Adrenal gland (tissue), 9 donors: ENCODE measurements at regions not wholly inside any gene's neighbourhood (a gene's known extent, or its start where the extent isn't known, plus 50 kb on each side); places are given as distances from the start of the nearest gene placed in this dataset.

Experiments used
- DNase-seq, 7 donors: peaks; one replicate each; pipeline ENCODE4 v3.0.0-alpha.2; 2019 to 2020
- H3K27ac ChIP-seq, 5 donors: fragments of 200-600 bp; sonication (generic) in 4 of 5; 1 replicate in 3 of 5; 2 replicates in 2 of 5; pipeline versions ENCODE4 v1.5.1 to v1.8.0; 2016 to 2020; ENCODE audit warnings: mild to moderate bottlenecking in 1 of 5
- H3K27me3 ChIP-seq: fragments of 200-600 bp; 2 replicates; pipeline ENCODE4 v1.8.0; 2021
- H3K36me3 ChIP-seq, 2 donors: fragments of 200-600 bp; replicated peaks in 1 of 2; 1 replicate in 1 of 2; 2 replicates in 1 of 2; pipeline versions ENCODE4 v1.5.1 to v1.8.0; 2018 to 2022
- H3K4me1 ChIP-seq, 2 donors: fragments of 200-600 bp; replicated peaks in 1 of 2; 1 replicate in 1 of 2; 2 replicates in 1 of 2; pipeline versions ENCODE4 v1.5.1 to v1.8.0; 2018 to 2021
- H3K4me3 ChIP-seq, 4 donors: fragments of 200-600 bp; sonication (generic) in 3 of 4; one replicate each; pipeline ENCODE4 v1.5.1; 2016 to 2018
- H3K9me3 ChIP-seq, 3 donors: fragments of 200-600 bp; sonication (generic) in 1 of 3; replicated peaks in 1 of 3; 1 replicate in 2 of 3; 2 replicates in 1 of 3; pipeline versions ENCODE4 v1.5.1 to v1.8.0; 2016 to 2021
- CTCF ChIP-seq, 6 experiments: fragments of 450-650 bp in 4 of 6; fragments of 200-600 bp in 2 of 6; sonication (generic) in 1 of 6; IDR thresholded peaks; 1 replicate in 5 of 6; 2 replicates in 1 of 6; pipeline versions ENCODE4 v1.5.1 to v1.8.0; 2016 to 2021; ENCODE audit warnings: antibody characterized with exemption in 6 of 6, mild to moderate bottlenecking in 2 of 6, moderate library complexity in 1 of 6
- POLR2A ChIP-seq, 2 donors: fragments of 450-650 bp; IDR thresholded peaks; one replicate each; pipeline ENCODE4 v1.6.1; 2017; ENCODE audit warnings: antibody characterized with exemption in 2 of 2, mild to moderate bottlenecking in 2 of 2, moderate library complexity in 1 of 2
- WGBS, 4 donors: extraction: QIAGEN DNeasy Blood & Tissue Kit in 2 of 4; methylation state at CpG; one replicate each; pipeline versions ENCODE4 v1.1.5 to v1.1.7; 2013 to 2017; 5-methylcytosine and 5-hydroxymethylcytosine counted together
- intact Hi-C, 2 donors: fragments of 100-400 bp; cut with DNase I; formaldehyde crosslinking; loops; one replicate each; pipeline versions ENCODE4 v1.14.1 to v1.15.0; 2022 to 2023
- donor health status: healthy with polysubstance abuse.
- donor health status: Bipolar disorder and iron deficiency.
- donor health status: DM: yes; HTN: yes; CAD: no.
- donor health status: DM: no; HTN: no; CAD: no.
- donor health status: DM: no; HTN: no; CAD: no.

- intact Hi-C loops: no loop called here
- H3K9me3 ChIP-seq: no peaks in the 10 kb centered on the region
- 67 to 77% (median 76%) methylated on average over 6 of the region's 6 CpGs for WGBS, 4 donors
Observed at GRCh38 chr6:113403966-113404595, 453.1 kb upstream of the MARCKS start.

DNA sequence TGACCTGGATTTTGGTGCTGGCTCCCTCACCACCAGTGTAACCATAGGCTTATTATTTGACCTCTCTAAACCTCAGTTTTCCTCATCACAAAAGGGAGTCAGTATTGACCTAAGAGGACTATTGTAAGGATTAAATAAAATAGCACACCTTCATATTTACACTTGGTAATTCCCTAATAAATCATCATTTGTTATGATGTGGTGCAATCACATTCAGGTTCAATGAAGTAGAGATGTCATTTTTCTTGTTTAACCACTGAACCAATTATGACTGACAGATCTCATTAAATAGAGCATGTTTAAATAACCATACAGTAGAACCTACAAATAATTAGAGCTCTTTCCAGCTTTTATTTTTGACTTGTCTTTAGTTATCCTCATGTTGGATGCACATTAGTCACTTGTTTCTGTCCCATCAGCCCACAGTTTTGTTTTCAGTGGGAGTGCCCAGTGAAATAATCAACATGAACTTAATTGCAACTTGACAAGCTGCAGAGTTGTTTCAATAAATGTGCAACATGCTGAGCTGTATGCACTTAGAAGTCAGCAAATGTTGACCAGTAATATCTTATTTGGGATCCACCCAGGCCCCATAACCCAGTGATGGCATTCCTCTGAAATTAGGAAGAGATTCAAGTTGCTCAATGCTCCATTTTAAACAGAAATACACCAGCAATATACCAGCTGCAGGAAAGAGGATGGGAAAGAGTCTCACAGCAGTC, 451.7 kb upstream of the MARCKS start:
- DNase-seq: no peak
- H3K27me3 ChIP-seq: no peaks in the 10 kb centered on the region
- no peaks in the 10 kb centered on the region for H3K36me3 ChIP-seq
- no peaks in the 10 kb centered on the region for H3K9me3 ChIP-seq
- H3K4me3 ChIP-seq: no peak overlapping the region
- intact Hi-C loops: no loop called here
- H3K4me1 ChIP-seq: no peaks in the 10 kb centered on the region
- TF ChIP-seq POLR2A (IDR thresholded peaks at IDR 0.05): no peak
- no peak for TF ChIP-seq CTCF (IDR thresholded peaks at IDR 0.05)
- H3K27ac ChIP-seq: no peak overlapping the region

More at GRCh38 chr6:113403966-113404595, 453.1 kb upstream of the MARCKS start:
- no peak overlapping the region for H3K4me3 ChIP-seq
- DNase-seq: no peak
- H3K27ac ChIP-seq: no peak overlapping the region
- no peaks in the 10 kb centered on the region for H3K36me3 ChIP-seq
- TF ChIP-seq POLR2A (IDR thresholded peaks at IDR 0.05): no peak
- no peak for TF ChIP-seq CTCF (IDR thresholded peaks at IDR 0.05)
- no peaks in the 10 kb centered on the region for H3K27me3 ChIP-seq
- no peaks in the 10 kb centered on the region for H3K4me1 ChIP-seq

- H3K4me1 ChIP-seq: no peaks in the 10 kb centered on the region
- WGBS, 4 donors: 80 to 92% (median 88%) methylated on average over 3 to 4 of the region's 4 CpGs
Observed at GRCh38 chr6:113406048-113406695, 451.0 kb upstream of the MARCKS start.

More at GRCh38 chr6:113406048-113406695, 451.0 kb upstream of the MARCKS start:
- Histone ChIP-seq H3K9me3 (no peaks in the 10 kb centered on the region), H3K27me3 (no peaks in the 10 kb centered on the region), H3K27ac (no peak overlapping the region), H3K4me3 (no peak overlapping the region), H3K36me3 (no peaks in the 10 kb centered on the region)
- TF ChIP-seq POLR2A (IDR thresholded peaks at IDR 0.05): no peak
- no peak for TF ChIP-seq CTCF (IDR thresholded peaks at IDR 0.05)
- DNase-seq: no peak
- intact Hi-C loops: no loop called here
